LoVo (cell line): ENCODE measurements at regions not wholly inside any gene's neighbourhood (a gene's known extent, or its start where the extent isn't known, plus 50 kb on each side); places are given as distances from the start of the nearest gene placed in this dataset.

Source experiments
- DNase-seq: peaks from one replicate; pipeline ENCODE4 v3.0.0-alpha.2; 2016; ENCODE audit warnings: low spot score

- DNase-seq = no peak
Observed at GRCh38 chr7:131186816-131187215, 140.9 kb upstream of the MKLN1 start.

GRCh38 chr7:131188367-131189339 lies 139.0 kb upstream of the MKLN1 start:
- peak; percentile 90 for DNase-seq

GRCh38 chr7:131189488-131189887 lies 138.2 kb upstream of the MKLN1 start:
- DNase-seq = no peak

- no peak for DNase-seq
Observed at GRCh38 chr7:131190146-131190545, 137.5 kb upstream of the MKLN1 start.

GRCh38 chr7:131190581-131190980 lies 137.1 kb upstream of the MKLN1 start:
- no peak for DNase-seq

- no peak for DNase-seq
Observed at GRCh38 chr7:131194070-131194865, 133.4 kb upstream of the MKLN1 start.

- DNase-seq = no peak
Observed at GRCh38 chr7:131196803-131197202, 130.9 kb upstream of the MKLN1 start.

- peak; percentile 53 for DNase-seq
Observed at GRCh38 chr7:131197920-131198615, 129.6 kb upstream of the MKLN1 start.

- DNase-seq = no peak
Observed at GRCh38 chr7:131202451-131202850, 125.2 kb upstream of the MKLN1 start.

- no peak for DNase-seq
Observed at GRCh38 chr7:131203291-131203976, 124.2 kb upstream of the MKLN1 start.

- DNase-seq = no peak
Observed at GRCh38 chr7:131208777-131209176, 118.9 kb upstream of the MKLN1 start.

GRCh38 chr7:131210618-131211017 lies 117.1 kb upstream of the MKLN1 start:
- no peak for DNase-seq

GRCh38 chr7:131211500-131211899 lies 116.2 kb upstream of the MKLN1 start:
- no peak for DNase-seq

- DNase-seq = no peak
Observed at GRCh38 chr7:131212114-131212513, 115.6 kb upstream of the MKLN1 start.

GRCh38 chr7:131218727-131219128 lies 108.9 kb upstream of the MKLN1 start:
- DNase-seq = no peak

- no peak for DNase-seq
Observed at GRCh38 chr7:131219312-131220041, 108.2 kb upstream of the MKLN1 start.

GRCh38 chr7:131221061-131221460 lies 106.6 kb upstream of the MKLN1 start:
- DNase-seq = no peak

GRCh38 chr7:131222171-131222570 lies 105.5 kb upstream of the MKLN1 start:
- no peak for DNase-seq

GRCh38 chr7:131223151-131223550 lies 104.5 kb upstream of the MKLN1 start:
- no peak for DNase-seq

- DNase-seq = no peak
Observed at GRCh38 chr7:131224996-131225395, 102.7 kb upstream of the MKLN1 start.
